ENCODE measurements at regions not wholly inside any gene's neighbourhood (a gene's known extent, or its start where the extent isn't known, plus 50 kb on each side); places are given as distances from the start of the nearest gene placed in this dataset.

DNA sequence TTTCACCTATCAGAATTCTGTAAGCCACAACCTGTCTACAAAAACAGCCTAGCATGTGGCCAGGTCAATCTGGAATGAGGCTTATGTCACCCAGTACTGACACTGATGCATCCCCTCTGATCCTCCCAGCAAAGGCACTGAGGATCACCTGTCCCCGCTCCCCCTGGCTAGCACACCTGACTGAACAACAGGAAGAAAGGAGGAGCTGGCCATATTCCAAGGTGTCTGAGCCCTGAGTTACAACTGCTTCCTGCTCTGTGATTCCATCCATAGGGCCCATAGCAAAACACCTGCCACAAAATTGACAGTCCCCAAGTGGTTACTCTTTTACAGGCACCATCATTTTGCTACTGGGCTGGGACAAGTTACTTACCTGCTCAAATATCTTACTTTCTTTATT, 555.5 kb upstream of the CFAP20DC start:
- peaks cover 0 to 6% (median 0%) of the 10 kb centered on the region in 4 donors for H3K4me1 ChIP-seq
- 87 to 100% methylated on average over 1 of the region's 1 CpG for WGBS, 2 donors
- no peaks in the 10 kb centered on the region for H3K9me3 ChIP-seq
- H3K27ac ChIP-seq: no peak overlapping the region
- TF ChIP-seq, protein P1, sequence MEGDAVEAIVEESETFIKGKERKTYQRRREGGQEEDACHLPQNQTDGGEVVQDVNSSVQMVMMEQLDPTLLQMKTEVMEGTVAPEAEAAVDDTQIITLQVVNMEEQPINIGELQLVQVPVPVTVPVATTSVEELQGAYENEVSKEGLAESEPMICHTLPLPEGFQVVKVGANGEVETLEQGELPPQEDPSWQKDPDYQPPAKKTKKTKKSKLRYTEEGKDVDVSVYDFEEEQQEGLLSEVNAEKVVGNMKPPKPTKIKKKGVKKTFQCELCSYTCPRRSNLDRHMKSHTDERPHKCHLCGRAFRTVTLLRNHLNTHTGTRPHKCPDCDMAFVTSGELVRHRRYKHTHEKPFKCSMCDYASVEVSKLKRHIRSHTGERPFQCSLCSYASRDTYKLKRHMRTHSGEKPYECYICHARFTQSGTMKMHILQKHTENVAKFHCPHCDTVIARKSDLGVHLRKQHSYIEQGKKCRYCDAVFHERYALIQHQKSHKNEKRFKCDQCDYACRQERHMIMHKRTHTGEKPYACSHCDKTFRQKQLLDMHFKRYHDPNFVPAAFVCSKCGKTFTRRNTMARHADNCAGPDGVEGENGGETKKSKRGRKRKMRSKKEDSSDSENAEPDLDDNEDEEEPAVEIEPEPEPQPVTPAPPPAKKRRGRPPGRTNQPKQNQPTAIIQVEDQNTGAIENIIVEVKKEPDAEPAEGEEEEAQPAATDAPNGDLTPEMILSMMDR (IDR thresholded peaks at IDR 0.05): no peak
- TF ChIP-seq POLR2A (IDR thresholded peaks at IDR 0.05) (no peak), EP300 (IDR thresholded peaks at IDR 0.05) (no peak)
- no peak for DNase-seq (ENCODE audit: low spot score in 2 of 2)
- H3K4me3 ChIP-seq: no peak overlapping the region
- H3K36me3 ChIP-seq: no peaks in the 10 kb centered on the region
- no peaks in the 10 kb centered on the region for H3K27me3 ChIP-seq

DNA sequence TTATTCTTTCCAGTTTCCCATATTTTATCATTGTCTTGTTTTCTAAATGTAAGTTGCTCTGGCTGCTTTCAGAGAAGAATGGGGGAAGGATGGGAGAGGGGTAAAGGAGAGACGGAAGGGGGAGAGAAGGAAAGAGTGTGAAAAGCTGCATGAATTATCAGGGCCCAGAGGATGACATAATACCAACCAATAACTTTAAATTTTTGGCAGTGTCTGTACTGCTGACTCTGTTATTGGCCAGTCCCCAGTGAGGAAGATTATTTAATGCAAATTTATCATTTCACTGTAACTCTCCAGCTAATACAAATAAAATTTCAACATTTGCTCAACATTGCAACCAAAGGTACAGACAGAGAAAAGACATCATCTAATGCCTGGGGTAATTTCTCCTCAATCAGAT, 551.7 kb upstream of the CFAP20DC start:
- H3K27me3 ChIP-seq: no peaks in the 10 kb centered on the region
- TF ChIP-seq EP300 (IDR thresholded peaks at IDR 0.05) (no peak), POLR2A (IDR thresholded peaks at IDR 0.05) (no peak)
- TF ChIP-seq, protein P1 (IDR thresholded peaks at IDR 0.05): no peak
- H3K4me1 ChIP-seq: no peaks in the 10 kb centered on the region
- no peak overlapping the region for H3K27ac ChIP-seq
- no peaks in the 10 kb centered on the region for H3K9me3 ChIP-seq
- H3K36me3 ChIP-seq: no peaks in the 10 kb centered on the region
- DNase-seq (ENCODE audit: low spot score in 2 of 2): no peak
- H3K4me3 ChIP-seq: no peak overlapping the region
- WGBS, 2 donors: 42 to 62% methylated on average over 1 of the region's 1 CpG

DNA sequence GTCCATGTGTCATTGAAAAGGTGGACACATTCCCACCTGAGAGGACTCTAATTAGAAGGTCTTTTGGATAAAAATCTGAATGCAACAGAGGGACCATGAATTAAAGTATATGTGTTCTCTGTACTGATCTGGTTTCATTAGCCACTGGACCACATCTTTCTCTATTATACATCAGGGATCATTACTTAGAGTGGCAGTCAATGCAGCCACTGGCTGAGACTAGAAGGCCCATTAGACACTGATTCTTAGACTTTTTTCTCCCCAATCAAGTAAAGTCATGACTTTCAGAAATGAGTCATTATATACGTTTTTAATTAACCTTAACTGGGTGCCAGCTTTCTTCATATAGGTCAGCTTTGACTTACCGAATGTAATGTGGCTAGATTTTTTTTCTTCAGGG, 550.8 kb upstream of the CFAP20DC start:
- DNase-seq (ENCODE audit: low spot score in 2 of 2): no peak
- Histone ChIP-seq H3K4me1 (no peaks in the 10 kb centered on the region), H3K36me3 (no peaks in the 10 kb centered on the region), H3K27ac (no peak overlapping the region), H3K9me3 (no peaks in the 10 kb centered on the region), H3K27me3 (no peaks in the 10 kb centered on the region), H3K4me3 (no peak overlapping the region)
- WGBS, 2 donors: 80 to 82% methylated on average over 2 of the region's 2 CpGs
- TF ChIP-seq, protein P1 (IDR thresholded peaks at IDR 0.05): no peak
- no peak for TF ChIP-seq EP300 (IDR thresholded peaks at IDR 0.05)
- no peak for TF ChIP-seq POLR2A (IDR thresholded peaks at IDR 0.05)

DNA sequence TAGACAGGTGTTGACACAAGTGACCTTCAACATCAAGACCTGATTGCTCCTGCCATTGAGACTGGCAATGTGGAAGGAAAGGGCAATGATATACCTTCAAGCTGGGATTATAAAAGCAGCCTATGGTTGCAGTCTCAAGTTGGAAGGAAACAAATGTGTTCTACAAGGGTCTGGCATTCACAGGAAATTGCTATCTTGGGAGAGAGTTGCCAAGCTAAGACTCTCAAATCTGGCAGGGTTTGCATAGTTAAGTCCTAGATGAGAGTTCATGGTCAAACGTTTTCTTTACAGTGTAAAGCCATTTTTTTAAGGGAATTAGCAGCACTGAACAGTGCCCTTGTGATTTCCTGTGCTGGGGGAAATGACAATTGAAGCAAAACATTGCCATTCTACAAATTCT, 546.9 kb upstream of the CFAP20DC start:
- 16 to 17% methylated on average over 1 of the region's 1 CpG for WGBS, 2 donors
- Histone ChIP-seq H3K4me3 (no peak overlapping the region), H3K9me3 (no peaks in the 10 kb centered on the region), H3K27me3 (no peaks in the 10 kb centered on the region), H3K4me1 (no peaks in the 10 kb centered on the region), H3K36me3 (no peaks in the 10 kb centered on the region), H3K27ac (no peak overlapping the region)
- no peak for DNase-seq (ENCODE audit: low spot score in 2 of 2)
- TF ChIP-seq POLR2A (IDR thresholded peaks at IDR 0.05) (no peak), EP300 (IDR thresholded peaks at IDR 0.05) (no peak)
- TF ChIP-seq, protein P1 (IDR thresholded peaks at IDR 0.05): no peak

DNA sequence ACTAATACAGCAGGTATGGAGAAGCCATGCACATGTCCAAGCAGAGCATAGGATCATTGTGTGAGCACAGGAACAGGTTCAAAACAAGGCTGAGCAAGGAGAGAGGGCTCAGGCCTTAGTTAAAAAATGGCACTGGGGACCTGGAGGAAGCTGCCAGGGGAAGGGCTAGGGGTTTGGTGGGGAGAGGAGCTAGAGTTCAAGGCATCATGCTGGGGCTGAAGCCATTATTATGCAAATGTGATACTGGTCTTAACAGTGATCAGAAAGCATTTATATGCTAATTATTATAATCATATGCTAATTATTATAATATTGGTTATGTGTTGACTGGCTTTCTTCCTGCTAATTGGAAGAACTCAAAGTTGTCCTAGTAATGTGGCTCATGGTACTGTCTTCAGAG, 546.0 kb upstream of the CFAP20DC start:
- no peak overlapping the region for H3K4me3 ChIP-seq
- DNase-seq (ENCODE audit: low spot score in 2 of 2): no peak
- H3K36me3 ChIP-seq: no peaks in the 10 kb centered on the region
- no peak overlapping the region for H3K27ac ChIP-seq
- H3K4me1 ChIP-seq: no peaks in the 10 kb centered on the region
- H3K27me3 ChIP-seq: no peaks in the 10 kb centered on the region
- no peaks in the 10 kb centered on the region for H3K9me3 ChIP-seq
- TF ChIP-seq, protein P1 (IDR thresholded peaks at IDR 0.05): no peak
- no peak for TF ChIP-seq EP300 (IDR thresholded peaks at IDR 0.05)
- no peak for TF ChIP-seq POLR2A (IDR thresholded peaks at IDR 0.05)
